NCI-H524 treated with DMSO at 0.1 percent for 48 hours (cell line): ENCODE measurements at regions not wholly inside any gene's neighbourhood (a gene's known extent, or its start where the extent isn't known, plus 50 kb on each side); places are given as distances from the start of the nearest gene placed in this dataset.
"Not testable (repeated sequence)": the region's sequence is repeated elsewhere in the genome, so short reads cannot be mapped to it uniquely, and the experiment has no call there.

Source experiments
- DNase-seq: peaks from one replicate; lab custom pipeline; 2025; lab: John Stamatoyannopoulos, UW

- no peak for DNase-seq
Observed at GRCh38 chr3:106881186-106881585, 496.1 kb upstream of the CCDC54 start.

- no peak for DNase-seq
Observed at GRCh38 chr3:106882297-106882696, 494.9 kb upstream of the CCDC54 start.

- no peak for DNase-seq
Observed at GRCh38 chr3:106906074-106906473, 471.2 kb upstream of the CCDC54 start.

- DNase-seq, result no peak
Observed at GRCh38 chr3:106908181-106908938, 468.9 kb upstream of the CCDC54 start.

- DNase-seq, result no peak
Observed at GRCh38 chr3:106913111-106913698, 464.0 kb upstream of the CCDC54 start.

GRCh38 chr3:106913966-106914365, 463.3 kb upstream of the CCDC54 start:
- DNase-seq, result no peak

- DNase-seq, result no peak
Observed at GRCh38 chr3:106920609-106921008, 456.6 kb upstream of the CCDC54 start.

GRCh38 chr3:106929081-106929480, 448.2 kb upstream of the CCDC54 start:
- no peak for DNase-seq

- no peak for DNase-seq
Observed at GRCh38 chr3:106930086-106930485, 447.2 kb upstream of the CCDC54 start.

GRCh38 chr3:106931904-106932303, 445.3 kb upstream of the CCDC54 start:
- DNase-seq, result no peak

GRCh38 chr3:106936337-106936736, 440.9 kb upstream of the CCDC54 start:
- no peak for DNase-seq

- DNase-seq, result no peak
Observed at GRCh38 chr3:106942051-106942450, 435.2 kb upstream of the CCDC54 start.

GRCh38 chr3:106943071-106943470, 434.2 kb upstream of the CCDC54 start:
- DNase-seq, result no peak

- no peak for DNase-seq
Observed at GRCh38 chr3:106945435-106945834, 431.8 kb upstream of the CCDC54 start.

- no peak for DNase-seq
Observed at GRCh38 chr3:106946866-106947265, 430.4 kb upstream of the CCDC54 start.

GRCh38 chr3:106957029-106957428, 420.2 kb upstream of the CCDC54 start:
- DNase-seq, result no peak

- DNase-seq, result no peak
Observed at GRCh38 chr3:106962993-106963392, 414.2 kb upstream of the CCDC54 start.

GRCh38 chr3:106963442-106963841, 413.8 kb upstream of the CCDC54 start:
- DNase-seq, result no peak

- DNase-seq, result no peak
Observed at GRCh38 chr3:106965307-106965706, 411.9 kb upstream of the CCDC54 start.

- no peak for DNase-seq
Observed at GRCh38 chr3:106969596-106969995, 407.6 kb upstream of the CCDC54 start.

GRCh38 chr3:106981392-106981791, 395.8 kb upstream of the CCDC54 start:
- no peak for DNase-seq

- no peak for DNase-seq
Observed at GRCh38 chr3:106985721-106986120, 391.5 kb upstream of the CCDC54 start.

GRCh38 chr3:106998841-106999682, 378.2 kb upstream of the CCDC54 start:
- DNase-seq, result not testable (repeated sequence)
